Fibroblast of skin of back (primary cell): ENCODE measurements at regions not wholly inside any gene's neighbourhood (a gene's known extent, or its start where the extent isn't known, plus 50 kb on each side); places are given as distances from the start of the nearest gene placed in this dataset.

Experiments
- DNase-seq: peaks from one replicate; pipeline ENCODE4 v3.0.0-alpha.2; 2013

DNA sequence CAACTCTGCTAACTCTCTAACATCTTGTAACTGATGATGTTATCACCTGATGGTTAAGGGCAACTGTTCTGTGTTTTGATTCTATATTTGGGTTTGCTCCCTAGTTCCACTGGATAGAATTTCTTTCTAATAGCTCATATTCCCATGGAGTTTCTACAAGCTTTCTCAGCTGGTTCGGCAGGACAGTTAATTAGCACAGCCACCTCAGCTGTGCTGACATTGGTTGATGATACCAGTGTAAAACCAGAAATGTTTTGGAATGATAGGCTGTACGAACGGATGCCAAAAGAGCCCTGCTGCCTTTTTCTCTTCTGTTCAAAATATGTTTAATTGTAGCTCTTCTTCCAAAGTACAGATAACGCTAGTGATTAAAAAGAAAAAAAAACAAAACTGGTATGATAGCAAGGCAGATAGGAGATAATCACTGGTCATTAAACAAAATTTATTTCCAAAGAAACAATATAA, 440.5 kb upstream of the ZNF608 start:
- DNase-seq: no peak

- DNase-seq: peak; percentile 66
Measured at GRCh38 chr5:125189531-125189941, 443.1 kb upstream of the ZNF608 start.

GRCh38 chr5:125190232-125191087, 444.0 kb upstream of the ZNF608 start:
- peak; percentile 27 for DNase-seq

DNA sequence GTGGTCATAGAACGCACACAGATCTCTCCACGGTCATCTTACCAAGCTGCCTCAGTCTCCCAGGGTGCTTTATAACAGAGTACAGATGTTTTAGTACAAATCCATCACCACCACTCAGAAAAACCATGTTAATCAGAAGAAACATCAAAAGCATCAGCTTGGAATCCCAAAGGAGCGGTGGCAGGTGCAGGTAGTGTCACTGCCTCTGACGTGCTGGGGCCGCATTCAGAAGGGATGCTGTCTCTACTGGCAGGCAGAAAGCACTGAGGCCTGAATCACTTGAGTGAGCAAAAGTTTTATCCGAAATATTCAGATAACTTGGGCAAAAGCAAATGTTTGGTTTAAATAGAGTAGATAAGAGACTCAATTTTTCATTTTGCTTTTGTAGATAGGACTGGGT, 448.4 kb upstream of the ZNF608 start:
- DNase-seq: no peak

- DNase-seq: no peak
Measured at GRCh38 chr5:125196481-125197111, 450.2 kb upstream of the ZNF608 start.

GRCh38 chr5:125197321-125197720, 450.9 kb upstream of the ZNF608 start:
- no peak for DNase-seq

- DNase-seq: peak; percentile 77
Measured at GRCh38 chr5:125198270-125198974, 452.0 kb upstream of the ZNF608 start.

DNA sequence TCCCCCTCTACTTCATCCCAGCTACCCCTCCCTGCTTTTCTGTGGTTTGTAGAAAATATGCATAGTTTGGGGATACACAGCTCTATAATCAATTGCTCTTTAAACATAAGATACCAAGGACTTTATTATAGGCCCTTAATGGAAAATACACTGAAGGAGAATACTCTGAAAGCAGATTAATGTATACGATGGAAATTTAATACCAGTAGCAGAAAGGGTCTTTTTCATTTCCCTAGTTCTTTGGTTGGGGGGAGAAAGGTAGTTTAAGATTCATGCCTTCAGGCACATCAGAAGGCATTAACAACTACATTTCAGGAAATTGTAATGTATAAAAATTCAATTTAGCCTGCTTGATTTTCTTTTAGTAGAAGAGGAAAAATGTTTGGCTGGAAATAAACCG, 452.9 kb upstream of the ZNF608 start:
- no peak for DNase-seq

DNA sequence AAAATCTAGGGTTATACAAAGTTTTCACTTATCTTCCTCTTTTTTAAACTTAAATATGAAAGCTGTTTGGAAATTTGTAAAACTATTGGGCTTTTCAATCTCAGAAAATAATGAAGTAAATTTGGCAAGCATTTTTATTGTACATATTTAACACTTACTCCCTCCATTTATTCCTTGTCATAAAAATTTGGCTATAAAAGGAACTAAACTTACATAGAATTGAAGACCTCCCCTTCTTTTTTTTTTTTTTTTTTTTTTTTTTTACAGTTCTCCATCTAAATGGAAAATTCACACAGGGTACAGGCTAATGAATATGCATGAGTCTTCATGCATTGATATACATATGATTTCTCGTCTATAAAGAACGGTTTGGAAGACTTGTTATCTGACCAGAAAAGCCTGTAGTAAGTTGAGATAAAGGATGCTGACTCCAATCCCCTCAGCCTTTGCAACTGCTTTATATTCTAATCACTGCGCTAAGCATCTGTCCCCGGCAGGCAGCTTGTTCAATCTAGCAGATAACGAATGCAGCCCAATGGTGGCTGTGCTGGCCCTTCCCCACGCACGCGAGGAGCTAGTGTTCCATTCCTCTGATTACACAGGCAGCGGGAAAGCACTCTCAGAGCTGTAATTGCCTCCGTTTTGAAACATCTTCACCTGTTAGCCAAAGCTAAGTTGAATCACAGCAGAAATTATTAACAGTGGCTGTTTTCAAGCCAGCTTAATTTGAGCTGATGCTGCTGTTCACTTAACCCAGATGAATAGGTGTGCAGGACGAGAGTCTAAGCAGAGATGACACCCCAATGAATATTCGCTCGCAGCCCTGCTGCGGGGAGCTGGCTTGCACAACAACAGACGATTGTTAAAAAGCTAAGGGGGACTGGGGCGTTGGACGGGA, 453.8 kb upstream of the ZNF608 start:
- DNase-seq: no peak

- no peak for DNase-seq
Measured at GRCh38 chr5:125200866-125201373, 454.5 kb upstream of the ZNF608 start.

DNA sequence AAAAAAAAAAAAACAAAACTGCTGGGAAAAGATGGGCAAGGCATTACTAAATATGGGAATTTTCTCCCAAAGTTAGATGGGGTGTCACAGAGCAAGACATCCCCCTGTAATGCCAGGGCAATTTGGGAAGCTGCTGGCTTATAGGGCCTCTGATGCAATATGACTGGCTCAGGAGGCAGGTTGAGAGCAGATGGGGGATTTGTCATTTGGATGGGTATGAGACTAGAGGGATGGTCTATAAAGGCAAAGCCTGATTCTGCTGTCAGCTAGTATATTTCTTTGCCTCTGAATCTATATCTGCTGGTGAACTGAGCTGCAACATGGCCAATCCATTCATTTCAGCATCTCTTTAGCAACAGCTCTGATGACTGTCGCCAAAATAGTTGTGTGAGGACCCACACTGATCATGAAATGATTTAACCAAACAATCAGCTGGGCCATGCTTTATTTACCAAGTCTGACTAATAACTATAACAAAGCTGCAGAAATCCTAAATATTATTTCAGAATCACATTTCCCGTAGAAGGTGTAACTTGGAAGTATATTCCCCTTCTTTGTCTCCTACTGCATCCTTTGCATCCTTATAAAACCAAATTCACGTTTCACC, 455.1 kb upstream of the ZNF608 start:
- peak; percentile 61 for DNase-seq

DNA sequence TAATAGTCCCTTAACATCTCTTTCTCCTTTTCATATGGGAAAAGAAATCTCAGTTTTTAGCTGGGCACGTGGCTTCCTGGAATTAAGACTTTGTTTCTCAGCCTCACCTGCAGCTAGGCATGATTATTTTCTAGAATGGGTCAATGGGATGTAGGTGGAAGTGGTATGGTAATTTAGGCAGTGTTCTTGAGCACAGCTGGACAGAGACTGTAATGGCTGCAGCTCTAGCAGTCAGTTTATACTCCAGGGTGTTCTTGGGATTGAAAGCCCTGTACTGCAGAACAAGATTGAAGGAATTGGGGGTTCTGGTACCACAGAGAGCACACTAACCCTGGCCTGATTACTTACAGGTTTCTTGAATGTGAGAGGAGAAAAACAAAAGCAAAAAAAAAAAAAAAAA, 455.9 kb upstream of the ZNF608 start:
- no peak for DNase-seq

DNA sequence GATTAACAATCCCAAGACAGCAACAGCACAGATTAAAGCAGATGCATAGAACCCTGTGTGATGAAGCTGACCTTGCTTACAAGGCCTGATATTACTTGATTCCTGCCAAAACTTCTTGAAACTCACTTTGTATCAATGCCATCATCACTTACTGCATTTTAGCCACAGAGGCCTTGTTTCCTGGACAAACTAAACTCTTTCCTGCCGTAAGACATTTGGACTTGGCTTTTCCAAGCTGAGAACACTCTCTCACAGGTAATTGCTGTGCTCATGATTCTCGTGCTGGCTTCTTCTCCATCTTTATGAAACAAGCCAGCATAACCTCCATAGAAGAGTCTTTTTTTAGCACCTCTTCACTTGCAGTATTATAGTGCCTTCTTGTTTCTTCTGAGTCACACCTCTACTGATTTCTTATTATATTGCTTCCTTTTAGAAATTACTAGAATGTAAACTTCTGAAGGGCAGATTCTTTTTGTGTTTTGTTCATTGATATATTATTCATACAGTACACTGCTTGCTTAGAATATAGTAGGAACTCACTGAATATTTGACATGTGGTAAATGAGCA, 456.5 kb upstream of the ZNF608 start:
- no peak for DNase-seq

- no peak for DNase-seq
Measured at GRCh38 chr5:125203912-125204311, 457.5 kb upstream of the ZNF608 start.

DNA sequence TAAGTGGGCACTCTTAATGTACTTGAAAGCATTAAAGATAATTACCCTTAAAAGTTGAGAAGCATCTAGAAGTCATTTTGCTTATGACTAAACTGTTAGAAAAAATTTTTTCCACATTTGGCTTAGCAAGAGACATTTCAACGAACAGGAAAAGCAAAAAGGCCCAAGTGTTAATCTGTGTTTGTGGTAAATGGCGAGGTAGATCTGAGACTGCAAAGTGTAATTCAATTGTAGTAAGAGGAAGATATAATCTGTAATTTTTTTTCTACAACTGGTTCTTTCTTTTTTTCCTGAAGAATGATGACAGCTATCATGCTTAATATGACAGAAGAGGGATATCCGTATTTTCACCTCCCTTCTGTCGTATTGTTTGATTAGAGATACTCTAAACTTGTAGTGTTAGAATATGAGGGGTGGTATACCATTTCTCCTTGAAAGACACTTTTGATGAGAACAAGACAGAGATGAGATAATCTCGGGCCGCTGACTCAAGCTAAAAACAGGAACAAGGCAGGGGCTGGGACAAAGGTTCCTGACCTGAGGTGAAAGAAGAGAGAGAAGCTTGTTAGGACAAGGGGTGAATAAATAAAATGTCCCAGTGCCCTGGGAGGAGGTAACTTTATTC, 459.3 kb upstream of the ZNF608 start:
- DNase-seq: no peak

- DNase-seq: no peak
Measured at GRCh38 chr5:125207856-125208255, 461.4 kb upstream of the ZNF608 start.

DNA sequence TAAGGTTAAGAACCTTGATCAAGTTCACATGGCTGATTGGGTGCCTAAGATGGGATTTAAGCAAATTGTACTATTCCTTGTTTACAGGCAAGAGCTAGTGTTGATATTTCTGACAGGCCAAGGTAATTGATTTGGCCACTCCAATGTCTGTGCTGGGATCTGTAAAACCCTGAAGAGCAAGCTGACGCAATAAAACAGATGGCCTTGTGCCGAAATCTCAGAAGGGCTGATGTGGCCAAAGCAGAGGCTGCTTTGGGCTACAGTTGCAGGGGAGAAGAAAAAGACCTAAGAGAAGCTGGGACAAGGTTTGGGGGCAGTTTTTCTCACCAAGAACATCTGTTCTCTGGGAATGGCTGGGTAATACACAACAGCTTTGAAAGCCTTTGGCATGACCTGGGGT, 463.2 kb upstream of the ZNF608 start:
- DNase-seq: no peak

- no peak for DNase-seq
Measured at GRCh38 chr5:125210242-125210947, 464.0 kb upstream of the ZNF608 start.

GRCh38 chr5:125214080-125214479, 467.6 kb upstream of the ZNF608 start:
- DNase-seq: no peak

DNA sequence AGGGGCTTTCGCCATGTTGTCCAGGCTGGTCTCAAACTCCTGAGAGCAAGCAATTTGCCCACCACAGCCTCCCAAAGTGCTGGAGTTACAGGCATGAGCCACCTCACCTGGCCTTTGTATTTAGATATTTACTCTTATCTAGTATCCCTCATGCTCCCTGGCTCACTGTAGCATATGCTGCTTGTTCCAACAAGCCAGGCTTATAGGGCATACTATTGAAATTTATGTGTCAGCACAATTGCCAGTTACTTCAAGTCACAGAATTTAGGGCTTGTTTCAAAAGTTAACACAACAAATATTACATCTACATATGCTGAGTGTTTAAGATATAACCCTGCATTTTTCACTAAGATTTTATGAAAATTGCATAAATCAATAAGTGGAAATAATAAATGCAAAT, 469.2 kb upstream of the ZNF608 start:
- no peak for DNase-seq
